T-helper 22 cell (primary cell): ENCODE measurements at regions not wholly inside any gene's neighbourhood (a gene's known extent, or its start where the extent isn't known, plus 50 kb on each side); places are given as distances from the start of the nearest gene placed in this dataset.

ENCODE experiments used
- DNase-seq: peaks from one replicate; pipeline ENCODE4 v3.0.0-alpha.2; 2020; ENCODE audit warnings: low read depth

GRCh38 chr3:124676236-124676635 is 54.0 kb upstream of the UMPS start:
- no peak for DNase-seq

- no peak for DNase-seq
Measured at GRCh38 chr3:124679048-124679638, 51.1 kb upstream of the UMPS start.
